HCT116 (cell line): ENCODE measurements at regions not wholly inside any gene's neighbourhood (a gene's known extent, or its start where the extent isn't known, plus 50 kb on each side); places are given as distances from the start of the nearest gene placed in this dataset.

Source experiments
- ATAC-seq: fragments of 200-7000 bp; cut with Tn5 transposase; 2 replicates; pipeline ENCODE4 v1.9.1; 2020; ENCODE audit warnings: mild to moderate bottlenecking, moderate library complexity
- BruUV-seq: library from RNA; stranded (reverse); fragments of 400-500 nt; replicated peaks from 2 replicates; lab custom pipeline; 2021; lab: Mats Ljungman, UMichigan
- CTCF ChIA-PET: fragments of 300-600 bp; sonication (Branson Sonifier 250); formaldehyde crosslinking; loops from one replicate; lab custom pipeline; 2021; ENCODE audit warnings: antibody characterized with exemption; lab: Charles Lee
- POLR2A ChIA-PET: fragments of 300-600, 350-600 bp; sonication (Branson Sonifier 250); formaldehyde crosslinking; loops from one replicate; lab custom pipeline; 2021; ENCODE audit warnings: antibody characterized with exemption; lab: Charles Lee
- RAD21 ChIA-PET, 2 experiments: fragments of 300-600 bp; sonication (Branson Sonifier 250); formaldehyde crosslinking; loops; one replicate each; lab custom pipeline; 2023; ENCODE audit warnings: low total read pairs in 2 of 2; ENCODE audit not compliant: uncharacterized antibody in 2 of 2, unreplicated experiment in 2 of 2, low non-redundant PET in 1 of 2; lab: Charles Lee
- DNase-seq: peaks from one replicate; pipeline ENCODE4 v3.0.0-alpha.2; 2010; ENCODE audit warnings: low read depth, low spot score
- H2AFZ ChIP-seq: fragments of 200-600 bp; shearing (Covaris generic), sonication (generic); 2 replicates; pipeline ENCODE4 v1.6.1; 2017; ENCODE audit warnings: low read depth, mixed run types, mixed read lengths, antibody characterized with exemption, low read length; ENCODE audit not compliant: poor library complexity, severe bottlenecking
- H3K27ac ChIP-seq: 2 replicates; pipeline ENCODE4 v1.5.1; 2012; ENCODE audit warnings: low read depth, low read length
- H3K27me3 ChIP-seq: fragments of 200-600 bp; sonication (generic); 2 replicates; pipeline ENCODE4 v1.6.1; 2016; ENCODE audit warnings: mixed run types, low read length, mixed read lengths; ENCODE audit not compliant: insufficient read depth
- H3K36me3 ChIP-seq, 2 experiments: fragments of 200-500 bp in 1 of 2; fragments of 200-600 bp in 1 of 2; sonication (Bioruptor generic) in 1 of 2; sonication (generic) in 1 of 2; 2 replicates each; pipeline versions ENCODE4 v1.5.1 to v1.6.1; 2014 to 2016; ENCODE audit warnings: low read length in 2 of 2, inconsistent platforms in 1 of 2, mixed read lengths in 1 of 2, mixed run types in 1 of 2; ENCODE audit not compliant: insufficient read depth in 2 of 2, control insufficient read depth in 1 of 2
- H3K4me1 ChIP-seq, 2 experiments: fragments of 200-600 bp in 1 of 2; sonication (generic) in 1 of 2; 2 replicates each; pipeline versions ENCODE4 v1.5.1 to v1.6.1; 2012 to 2017; ENCODE audit warnings: low read length in 2 of 2, inconsistent platforms in 1 of 2, mild to moderate bottlenecking in 1 of 2, mixed read lengths in 1 of 2, mixed run types in 1 of 2, moderate library complexity in 1 of 2; ENCODE audit not compliant: insufficient read depth in 2 of 2, control insufficient read depth in 1 of 2
- H3K4me2 ChIP-seq: fragments of 200-600 bp; sonication (generic); 2 replicates; pipeline ENCODE4 v1.6.1; 2017; ENCODE audit warnings: mixed run types, low read length, mixed read lengths
- H3K4me3 ChIP-seq, 2 experiments: fragments of 200-600 bp in 1 of 2; sonication (generic) in 1 of 2; replicated peaks in 1 of 2; 2 replicates each; pipeline ENCODE4 v1.5.1; 2011 to 2016; ENCODE audit warnings: low read length in 2 of 2, control low read depth in 1 of 2, low read depth in 1 of 2, mild to moderate bottlenecking in 1 of 2, mixed read lengths in 1 of 2, mixed run types in 1 of 2
- H3K79me2 ChIP-seq: fragments of 200-600 bp; sonication (generic); 2 replicates; pipeline ENCODE4 v1.6.1; 2017; ENCODE audit warnings: mild to moderate bottlenecking, mixed run types, low read length, moderate library complexity, mixed read lengths; ENCODE audit not compliant: insufficient read depth
- H3K9ac ChIP-seq: fragments of 200-600 bp; sonication (generic); 2 replicates; pipeline ENCODE4 v1.6.1; 2016; ENCODE audit warnings: low read length, mixed read lengths
- H3K9me2 ChIP-seq: fragments of 200-600 bp; sonication (generic), shearing (Covaris generic); 2 replicates; pipeline ENCODE4 v1.6.1; 2017; ENCODE audit warnings: mixed run types, mild to moderate bottlenecking, moderate library complexity; ENCODE audit not compliant: insufficient read depth
- H3K9me3 ChIP-seq, 2 experiments: fragments of 200-500 bp in 1 of 2; fragments of 200-600 bp in 1 of 2; sonication (Bioruptor generic) in 1 of 2; sonication (generic) in 1 of 2; 2 replicates each; pipeline ENCODE4 v1.6.1; 2014 to 2017; ENCODE audit warnings: low read length in 2 of 2, mixed read lengths in 2 of 2, inconsistent platforms in 1 of 2, low read depth in 1 of 2, mild to moderate bottlenecking in 1 of 2, mixed run types in 1 of 2, moderate library complexity in 1 of 2; ENCODE audit not compliant: control insufficient read depth in 1 of 2, insufficient read depth in 1 of 2
- H4K20me1 ChIP-seq: fragments of 200-600 bp; sonication (generic), shearing (Covaris generic); 2 replicates; pipeline ENCODE4 v1.6.1; 2017; ENCODE audit warnings: mixed run types, mild to moderate bottlenecking, moderate library complexity; ENCODE audit not compliant: insufficient read depth
- CTCF ChIP-seq, 3 experiments: fragments of 200-600 bp in 1 of 3; sonication (generic) in 1 of 3; IDR thresholded peaks in 2 of 3; conservative IDR thresholded peaks in 1 of 3; 2 replicates each; pipeline ENCODE4 v1.5.1; 2012 to 2017; ENCODE audit warnings: low read depth in 2 of 3, low read length in 2 of 3, antibody characterized with exemption in 1 of 3, borderline replicate concordance in 1 of 3, control low read depth in 1 of 3, mild to moderate bottlenecking in 1 of 3, mixed read lengths in 1 of 3, mixed run types in 1 of 3, moderate library complexity in 1 of 3; ENCODE audit not compliant: insufficient read depth in 1 of 3
- EZH2 ChIP-seq: fragments of 200-600 bp; sonication (generic); IDR thresholded peaks from 2 replicates; pipeline ENCODE4 v1.6.1; 2017; ENCODE audit warnings: antibody characterized with exemption, mixed run types
- MAX ChIP-seq: IDR thresholded peaks from 2 replicates; pipeline ENCODE4 v1.6.1; 2012
- POLR2AphosphoS5 ChIP-seq: IDR thresholded peaks from 2 replicates; pipeline ENCODE4 v1.6.1; 2011; ENCODE audit warnings: mild to moderate bottlenecking, low read depth, low read length, moderate library complexity
- RAD21 ChIP-seq: IDR thresholded peaks from 2 replicates; pipeline ENCODE4 v1.6.1; 2012; ENCODE audit warnings: low read depth, mild to moderate bottlenecking
- REST ChIP-seq: IDR thresholded peaks from 2 replicates; pipeline ENCODE4 v1.6.1; 2012; ENCODE audit warnings: low read depth
- SRF ChIP-seq: IDR thresholded peaks from 2 replicates; pipeline ENCODE4 v1.6.1; 2012; ENCODE audit warnings: low read depth
- intact Hi-C: fragments of 100-400 bp; cut with micrococcal nuclease; formaldehyde crosslinking; loops from 2 replicates; pipeline ENCODE4 v1.10.0; 2022

- no peak overlapping the region for H3K4me3 ChIP-seq
- no peaks in the 10 kb centered on the region for H3K9me3 ChIP-seq
- no TSS peak for BruUV-seq
- H3K9me2 ChIP-seq = no peaks in the 10 kb centered on the region
- ChIA-PET CTCF (no interaction called here), RAD21 (no interaction called here), POLR2A (no interaction called here)
- H3K4me2 ChIP-seq = no peak overlapping the region
- H3K27ac ChIP-seq = no peak overlapping the region
- H3K4me1 ChIP-seq = no peaks in the 10 kb centered on the region
- no peak overlapping the region for H2AFZ ChIP-seq
- no peak for DNase-seq
- no peaks in the 10 kb centered on the region; the same call in 1 of the 2 replicates for H3K27me3 ChIP-seq
- no peak for TF ChIP-seq REST
- no peak for TF ChIP-seq SRF
- TF ChIP-seq CTCF (IDR thresholded peaks at IDR 0.05 in 2 of 3, conservative IDR thresholded peaks at IDR 0.05 in 1 of 3; ENCODE audit: borderline replicate concordance in 1 of 3, insufficient read depth in 1 of 3, low read depth in 2 of 3, low read length in 2 of 3) = no peak
- TF ChIP-seq EZH2 = no peak
- TF ChIP-seq POLR2AphosphoS5 = no peak
- no peak for TF ChIP-seq RAD21
- TF ChIP-seq MAX = no peak
- intact Hi-C loops = no loop called here
- no peak for ATAC-seq
- no peaks in the 10 kb centered on the region for H4K20me1 ChIP-seq
- no peak overlapping the region for H3K9ac ChIP-seq
- H3K36me3 ChIP-seq = no peaks in the 10 kb centered on the region
- H3K79me2 ChIP-seq = no peaks in the 10 kb centered on the region
These were observed 289.6 kb upstream of the HTR2A start for GRCh38 chr13:47186471-47186870.
